PFSK-1 (cell line): ENCODE measurements at regions not wholly inside any gene's neighbourhood (a gene's known extent, or its start where the extent isn't known, plus 50 kb on each side); places are given as distances from the start of the nearest gene placed in this dataset.

Experiments used
- FOXP2 ChIP-seq: optimal IDR thresholded peaks from 2 replicates; pipeline ENCODE3; 2011; ENCODE audit warnings: borderline replicate concordance, control low read depth, inconsistent platforms; ENCODE audit not compliant: insufficient read depth; ENCODE audit errors: extremely low read length, extremely low read depth
- POLR2AphosphoS5 ChIP-seq: IDR thresholded peaks from 2 replicates; pipeline ENCODE4 v1.6.1; 2012; ENCODE audit warnings: low read depth, mild to moderate bottlenecking, control low read depth, low read length, moderate library complexity
- REST ChIP-seq, 2 experiments: IDR thresholded peaks; 2 replicates each; pipeline versions ENCODE4 v1.6.1 to v1.8.0; 2011 to 2012; ENCODE audit warnings: low read depth in 2 of 2, low read length in 2 of 2, control low read depth in 1 of 2, inconsistent platforms in 1 of 2, mild to moderate bottlenecking in 1 of 2, moderate library complexity in 1 of 2; ENCODE audit not compliant: insufficient read depth in 1 of 2
- TAF1 ChIP-seq: IDR thresholded peaks from 2 replicates; pipeline ENCODE4 v1.6.1; 2012; ENCODE audit warnings: low read length, control low read depth, borderline replicate concordance; ENCODE audit not compliant: insufficient read depth

GRCh38 chr15:79492065-79492464, 59.9 kb downstream of the MINAR1 start:
- TF ChIP-seq FOXP2 (no peak), TAF1 (no peak), REST (IDR thresholded peaks at IDR 0.05; ENCODE audit: insufficient read depth in 1 of 2, low read depth in 2 of 2, low read length in 2 of 2) (no peak), POLR2AphosphoS5 (no peak)
